AG09309 (cell line): ENCODE measurements at regions not wholly inside any gene's neighbourhood (a gene's known extent, or its start where the extent isn't known, plus 50 kb on each side); places are given as distances from the start of the nearest gene placed in this dataset.

Source experiments
- DNase-seq: peaks from one replicate; pipeline ENCODE4 v3.0.0-alpha.2; 2010; ENCODE audit warnings: low read depth
- H3K4me3 ChIP-seq: 2 replicates; pipeline ENCODE4 v1.5.1; 2011; ENCODE audit warnings: mild to moderate bottlenecking, low read depth, low read length, moderate library complexity; ENCODE audit not compliant: control insufficient read depth
- TF ChIP-seq, protein P1 (sequence below): IDR thresholded peaks from 2 replicates; pipeline ENCODE4 v1.5.1; 2011; ENCODE audit warnings: mild to moderate bottlenecking, low read depth, low read length, inconsistent platforms; ENCODE audit not compliant: insufficient read depth, control insufficient read depth; ENCODE audit errors: missing control alignments

DNA sequence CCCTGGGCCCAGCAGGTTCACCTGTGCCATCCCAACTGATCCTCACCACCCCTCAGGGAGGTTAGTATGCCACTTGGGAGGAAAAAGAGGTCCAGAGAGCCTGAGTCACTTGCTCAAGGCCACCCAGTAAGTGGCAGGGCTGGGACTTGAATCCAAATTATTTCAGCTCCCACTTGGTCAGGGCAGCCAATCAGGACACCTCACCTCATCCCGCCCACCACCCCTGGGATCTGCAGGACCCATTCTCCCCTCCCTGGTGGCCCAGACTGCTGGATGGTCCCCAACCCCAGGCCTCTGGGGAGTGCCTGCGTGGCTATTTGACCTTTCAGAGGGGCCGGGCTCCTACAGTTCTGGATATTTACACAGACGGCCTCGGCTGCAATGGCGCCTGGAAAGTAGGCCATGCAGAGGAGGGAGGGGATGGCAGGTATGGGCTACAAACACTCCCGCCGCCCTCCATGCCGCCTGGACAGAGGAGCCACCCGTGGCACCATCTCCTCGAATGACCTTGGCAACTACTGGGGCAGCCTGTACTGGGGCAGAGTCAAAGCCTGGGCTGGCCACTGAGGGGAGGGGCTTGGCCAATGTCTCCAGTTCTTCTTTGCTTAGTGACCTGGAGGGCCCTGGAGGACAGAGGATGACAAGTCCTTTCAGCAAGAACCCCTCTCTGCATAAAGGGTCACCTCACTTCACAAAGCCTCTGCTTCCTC, 153.6 kb upstream of the LINGO1 start:
- DNase-seq, result no peak

DNA sequence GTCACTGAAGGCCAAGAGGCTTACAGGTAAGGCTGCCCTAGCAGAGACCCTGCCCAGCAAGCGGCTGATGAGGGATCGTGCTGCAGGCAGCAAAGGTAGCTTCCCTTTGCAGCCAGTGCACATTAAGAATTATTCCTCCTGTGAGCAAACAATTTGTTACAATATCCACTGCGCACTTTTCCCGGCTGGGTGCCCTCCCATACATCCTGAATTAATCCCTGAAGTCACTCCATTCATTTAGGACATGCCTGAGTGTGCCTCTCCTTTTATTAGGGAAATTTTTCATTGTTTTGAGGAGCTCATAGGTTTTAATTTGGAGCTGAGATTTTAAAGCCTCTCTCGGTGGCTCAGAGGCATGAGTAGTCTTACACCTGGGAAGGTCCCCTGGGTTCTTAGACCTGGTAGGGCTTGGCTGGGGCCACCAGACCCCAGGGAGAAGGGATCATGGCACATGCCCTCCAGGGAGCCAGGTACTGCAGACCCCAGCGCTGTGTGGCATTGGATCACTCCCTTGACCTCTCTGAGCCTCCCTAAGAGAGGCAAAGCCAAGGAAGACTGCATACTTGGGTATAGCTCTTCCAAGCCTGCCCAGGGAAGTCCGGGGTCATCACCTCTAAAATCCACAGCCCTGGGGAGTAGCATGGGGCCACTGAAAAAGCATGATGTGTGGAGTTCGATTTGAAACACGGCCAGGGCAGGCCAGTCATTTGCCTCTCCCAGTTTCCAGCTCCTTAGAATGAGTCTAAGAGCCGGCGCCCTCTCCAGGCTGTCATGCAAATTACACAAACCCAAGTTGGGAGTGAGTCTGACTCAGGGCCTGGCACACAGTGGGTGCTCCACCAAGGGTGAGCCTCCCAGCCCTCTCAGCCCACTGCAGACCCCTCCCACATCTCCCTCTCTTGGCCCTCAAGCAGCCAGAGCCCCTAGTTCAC, 151.9 kb upstream of the LINGO1 start:
- no peak for DNase-seq
- TF ChIP-seq, protein P1, sequence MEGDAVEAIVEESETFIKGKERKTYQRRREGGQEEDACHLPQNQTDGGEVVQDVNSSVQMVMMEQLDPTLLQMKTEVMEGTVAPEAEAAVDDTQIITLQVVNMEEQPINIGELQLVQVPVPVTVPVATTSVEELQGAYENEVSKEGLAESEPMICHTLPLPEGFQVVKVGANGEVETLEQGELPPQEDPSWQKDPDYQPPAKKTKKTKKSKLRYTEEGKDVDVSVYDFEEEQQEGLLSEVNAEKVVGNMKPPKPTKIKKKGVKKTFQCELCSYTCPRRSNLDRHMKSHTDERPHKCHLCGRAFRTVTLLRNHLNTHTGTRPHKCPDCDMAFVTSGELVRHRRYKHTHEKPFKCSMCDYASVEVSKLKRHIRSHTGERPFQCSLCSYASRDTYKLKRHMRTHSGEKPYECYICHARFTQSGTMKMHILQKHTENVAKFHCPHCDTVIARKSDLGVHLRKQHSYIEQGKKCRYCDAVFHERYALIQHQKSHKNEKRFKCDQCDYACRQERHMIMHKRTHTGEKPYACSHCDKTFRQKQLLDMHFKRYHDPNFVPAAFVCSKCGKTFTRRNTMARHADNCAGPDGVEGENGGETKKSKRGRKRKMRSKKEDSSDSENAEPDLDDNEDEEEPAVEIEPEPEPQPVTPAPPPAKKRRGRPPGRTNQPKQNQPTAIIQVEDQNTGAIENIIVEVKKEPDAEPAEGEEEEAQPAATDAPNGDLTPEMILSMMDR, result peak; percentile 36
- H3K4me3 ChIP-seq, result no peak overlapping the region

More for the DNA sequence above, 153.6 kb upstream of the LINGO1 start:
- H3K4me3 ChIP-seq, result no peak overlapping the region
- TF ChIP-seq, protein P1, result no peak

- TF ChIP-seq, protein P1, result no peak
- no peak overlapping the region for H3K4me3 ChIP-seq
- DNase-seq, result no peak
These were observed 150.9 kb upstream of the LINGO1 start for GRCh38 chr15:77783636-77784035.

DNA sequence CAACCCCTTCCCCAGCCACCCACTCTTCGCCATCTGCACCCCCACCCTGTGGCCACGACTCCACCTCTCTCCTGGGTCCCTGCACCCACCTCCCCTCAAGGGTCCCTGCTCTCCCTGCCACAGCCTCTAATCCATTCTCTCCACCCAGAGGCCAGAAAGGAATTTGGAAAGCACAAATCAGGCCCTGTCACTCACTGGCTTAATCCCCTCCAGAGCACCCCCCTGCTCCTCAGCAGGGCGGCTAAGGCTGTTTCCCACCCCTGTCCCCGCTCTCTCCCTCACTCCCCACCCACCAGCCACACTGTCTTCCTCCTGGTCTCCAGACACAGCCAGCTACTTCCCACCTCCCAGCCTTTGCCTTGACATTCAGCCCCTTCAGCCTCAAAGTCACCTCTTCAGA, 150.0 kb upstream of the LINGO1 start:
- no peak overlapping the region for H3K4me3 ChIP-seq
- TF ChIP-seq, protein P1, result no peak
- no peak for DNase-seq

DNA sequence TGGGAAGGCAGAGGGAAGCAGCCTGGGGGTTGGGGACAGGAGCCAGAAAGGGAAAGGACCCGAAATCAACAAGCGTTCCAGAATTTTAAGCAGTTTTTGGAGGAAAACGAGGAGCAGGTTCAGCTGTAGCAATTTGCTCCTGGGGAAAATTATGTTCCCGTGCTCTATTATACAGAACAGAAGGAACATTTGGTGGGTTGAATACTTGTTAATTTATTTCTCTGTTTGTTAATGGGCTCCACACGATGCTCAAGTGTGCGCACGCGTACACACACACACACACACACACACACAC, 149.2 kb upstream of the LINGO1 start:
- DNase-seq, result no peak
- no peak overlapping the region for H3K4me3 ChIP-seq
- TF ChIP-seq, protein P1, result no peak

- H3K4me3 ChIP-seq, result no peak overlapping the region
- DNase-seq, result no peak
- TF ChIP-seq, protein P1, result no peak
These were observed 148.6 kb upstream of the LINGO1 start for GRCh38 chr15:77781151-77781945.
